ENCODE measurements at regions not wholly inside any gene's neighbourhood (a gene's known extent, or its start where the extent isn't known, plus 50 kb on each side); places are given as distances from the start of the nearest gene placed in this dataset.

DNA sequence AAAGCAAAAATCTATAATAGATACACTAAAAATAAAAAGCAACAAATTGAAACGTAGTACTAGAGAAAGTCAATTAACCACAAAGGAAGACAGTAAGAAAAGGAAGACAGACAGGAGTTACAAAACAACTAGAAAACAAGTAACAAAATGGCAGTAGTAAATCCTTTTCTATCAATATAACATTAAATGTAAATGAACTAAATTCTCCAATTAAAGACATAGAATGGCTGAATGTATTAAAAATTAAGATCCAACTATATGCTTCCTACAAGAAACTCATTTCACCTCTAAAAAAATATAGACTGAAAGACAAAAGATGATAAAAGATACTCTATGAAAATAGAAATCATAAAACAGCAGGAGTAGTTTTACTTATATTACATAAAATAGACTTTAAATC, 79.1 kb downstream of the CTH start:
- TF ChIP-seq, protein P1, sequence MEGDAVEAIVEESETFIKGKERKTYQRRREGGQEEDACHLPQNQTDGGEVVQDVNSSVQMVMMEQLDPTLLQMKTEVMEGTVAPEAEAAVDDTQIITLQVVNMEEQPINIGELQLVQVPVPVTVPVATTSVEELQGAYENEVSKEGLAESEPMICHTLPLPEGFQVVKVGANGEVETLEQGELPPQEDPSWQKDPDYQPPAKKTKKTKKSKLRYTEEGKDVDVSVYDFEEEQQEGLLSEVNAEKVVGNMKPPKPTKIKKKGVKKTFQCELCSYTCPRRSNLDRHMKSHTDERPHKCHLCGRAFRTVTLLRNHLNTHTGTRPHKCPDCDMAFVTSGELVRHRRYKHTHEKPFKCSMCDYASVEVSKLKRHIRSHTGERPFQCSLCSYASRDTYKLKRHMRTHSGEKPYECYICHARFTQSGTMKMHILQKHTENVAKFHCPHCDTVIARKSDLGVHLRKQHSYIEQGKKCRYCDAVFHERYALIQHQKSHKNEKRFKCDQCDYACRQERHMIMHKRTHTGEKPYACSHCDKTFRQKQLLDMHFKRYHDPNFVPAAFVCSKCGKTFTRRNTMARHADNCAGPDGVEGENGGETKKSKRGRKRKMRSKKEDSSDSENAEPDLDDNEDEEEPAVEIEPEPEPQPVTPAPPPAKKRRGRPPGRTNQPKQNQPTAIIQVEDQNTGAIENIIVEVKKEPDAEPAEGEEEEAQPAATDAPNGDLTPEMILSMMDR (IDR thresholded peaks at IDR 0.05; ENCODE audit: insufficient read depth, low read length, poor library complexity, severe bottlenecking) = no peak
- Histone ChIP-seq H3K36me3 (ENCODE audit: control insufficient read depth, insufficient read depth, low read length) (no peaks in the 10 kb centered on the region), H3K4me3 (replicated peaks; ENCODE audit: low read depth, low read length) (no peak overlapping the region), H3K27me3 (replicated peaks; ENCODE audit: control insufficient read depth, insufficient read depth, low read length) (no peaks in the 10 kb centered on the region)
- DNase-seq (ENCODE audit: extremely low read depth, insufficient read length) = no peak

DNA sequence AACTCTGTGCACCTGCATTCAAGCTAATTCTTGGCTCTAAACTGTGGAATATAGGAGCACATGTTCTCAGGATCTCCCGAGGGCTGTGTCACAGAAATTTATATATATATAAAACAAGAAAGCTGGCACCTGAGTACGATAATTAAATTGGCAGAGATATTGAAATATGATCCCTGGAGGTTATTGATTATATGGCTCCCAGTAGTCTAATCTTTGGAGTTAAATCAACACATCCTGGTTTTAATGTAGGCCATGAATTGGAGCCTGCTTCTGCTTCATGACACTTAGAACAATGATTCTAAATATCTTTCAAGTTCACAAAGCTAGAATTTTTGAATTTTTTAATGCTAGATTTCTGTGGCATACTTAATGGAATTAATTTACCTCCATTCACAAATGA, 84.3 kb downstream of the CTH start:
- H3K4me3 ChIP-seq (replicated peaks; ENCODE audit: low read depth, low read length) = no peak overlapping the region
- DNase-seq (ENCODE audit: extremely low read depth, insufficient read length) = no peak
- no peaks in the 10 kb centered on the region for H3K27me3 ChIP-seq (replicated peaks; ENCODE audit: control insufficient read depth, insufficient read depth, low read length)
- H3K36me3 ChIP-seq (ENCODE audit: control insufficient read depth, insufficient read depth, low read length) = no peaks in the 10 kb centered on the region
- TF ChIP-seq, protein P1 (IDR thresholded peaks at IDR 0.05; ENCODE audit: insufficient read depth, low read length, poor library complexity, severe bottlenecking) = no peak

GRCh38 chr1:70496181-70496580, 85.1 kb downstream of the CTH start:
- Histone ChIP-seq H3K4me3 (replicated peaks; ENCODE audit: low read depth, low read length) (no peak overlapping the region), H3K27me3 (replicated peaks; ENCODE audit: control insufficient read depth, insufficient read depth, low read length) (no peaks in the 10 kb centered on the region), H3K36me3 (ENCODE audit: control insufficient read depth, insufficient read depth, low read length) (no peaks in the 10 kb centered on the region)
- no peak for DNase-seq (ENCODE audit: extremely low read depth, insufficient read length)
- TF ChIP-seq, protein P1 (IDR thresholded peaks at IDR 0.05; ENCODE audit: insufficient read depth, low read length, poor library complexity, severe bottlenecking) = no peak

DNA sequence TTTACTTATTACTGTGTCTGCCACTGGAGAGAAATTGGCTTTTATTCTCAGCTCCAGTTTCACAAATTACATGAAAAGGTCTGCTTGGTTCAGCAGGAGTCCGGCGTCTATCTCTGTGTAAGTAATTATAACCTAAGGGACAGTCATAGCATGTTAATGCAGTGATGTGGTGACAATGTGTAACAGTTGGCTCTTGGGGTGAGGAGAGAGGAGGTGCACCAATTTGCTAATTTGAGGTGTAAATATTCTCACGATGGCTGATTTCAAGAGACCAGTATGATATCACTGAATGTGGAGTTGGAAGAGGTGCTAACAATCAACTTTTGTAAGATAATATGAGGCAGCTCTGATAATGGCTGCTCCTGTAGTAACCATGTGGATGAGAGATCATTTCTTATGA, 86.1 kb downstream of the CTH start:
- TF ChIP-seq, protein P1 (IDR thresholded peaks at IDR 0.05; ENCODE audit: insufficient read depth, low read length, poor library complexity, severe bottlenecking) = no peak
- H3K36me3 ChIP-seq (ENCODE audit: control insufficient read depth, insufficient read depth, low read length) = no peaks in the 10 kb centered on the region
- no peak for DNase-seq (ENCODE audit: extremely low read depth, insufficient read length)
- H3K27me3 ChIP-seq (replicated peaks; ENCODE audit: control insufficient read depth, insufficient read depth, low read length) = no peaks in the 10 kb centered on the region
- no peak overlapping the region for H3K4me3 ChIP-seq (replicated peaks; ENCODE audit: low read depth, low read length)

- Histone ChIP-seq H3K36me3 (ENCODE audit: control insufficient read depth, insufficient read depth, low read length) (no peaks in the 10 kb centered on the region), H3K27me3 (replicated peaks; ENCODE audit: control insufficient read depth, insufficient read depth, low read length) (no peaks in the 10 kb centered on the region), H3K4me3 (replicated peaks; ENCODE audit: low read depth, low read length) (no peak overlapping the region)
- no peak for DNase-seq (ENCODE audit: extremely low read depth, insufficient read length)
- TF ChIP-seq, protein P1 (IDR thresholded peaks at IDR 0.05; ENCODE audit: insufficient read depth, low read length, poor library complexity, severe bottlenecking) = no peak
These were observed 87.6 kb downstream of the CTH start for GRCh38 chr1:70498666-70499065.

DNA sequence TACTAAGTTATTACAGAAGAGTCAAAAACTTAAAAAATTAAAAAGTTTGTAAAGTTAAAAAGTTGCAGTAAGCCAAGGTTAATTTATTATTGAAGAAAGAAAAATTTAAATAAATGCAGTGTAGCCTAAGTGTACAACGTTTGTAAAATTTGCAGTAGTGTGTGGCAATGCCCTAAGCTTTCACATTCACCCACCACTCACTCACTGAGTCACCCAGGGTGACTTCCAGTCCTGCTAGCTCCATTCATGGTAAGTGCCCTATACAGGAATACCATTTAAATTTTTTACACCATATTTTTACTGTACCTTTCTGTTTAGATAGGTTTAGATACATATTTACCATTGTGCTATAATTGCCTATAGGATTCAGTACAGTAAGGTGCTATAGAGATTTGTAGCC, 88.6 kb downstream of the CTH start:
- no peaks in the 10 kb centered on the region for H3K36me3 ChIP-seq (ENCODE audit: control insufficient read depth, insufficient read depth, low read length)
- no peaks in the 10 kb centered on the region for H3K27me3 ChIP-seq (replicated peaks; ENCODE audit: control insufficient read depth, insufficient read depth, low read length)
- TF ChIP-seq, protein P1 (IDR thresholded peaks at IDR 0.05; ENCODE audit: insufficient read depth, low read length, poor library complexity, severe bottlenecking) = no peak
- no peak overlapping the region for H3K4me3 ChIP-seq (replicated peaks; ENCODE audit: low read depth, low read length)
- DNase-seq (ENCODE audit: extremely low read depth, insufficient read length) = no peak
